Prostate gland (tissue), 2 donors: ENCODE measurements at regions not wholly inside any gene's neighbourhood (a gene's known extent, or its start where the extent isn't known, plus 50 kb on each side); places are given as distances from the start of the nearest gene placed in this dataset.
A peak's percentile ranks its signal among the peaks of the same experiment; 100 is the strongest.

Experiments used
- DNase-seq: peaks from one replicate; pipeline ENCODE4 v3.0.0-alpha.2; 2019; ENCODE audit warnings: low spot score
- H3K27ac ChIP-seq, 2 donors: fragments of 200-600 bp; sonication (generic); 2 replicates each; pipeline ENCODE4 v1.5.1; 2017 to 2019
- H3K27me3 ChIP-seq: fragments of 200-600 bp; sonication (generic); replicated peaks from 2 replicates; pipeline ENCODE4 v1.5.1; 2019; ENCODE audit not compliant: insufficient read depth
- H3K36me3 ChIP-seq, 2 donors: fragments of 200-600 bp; sonication (generic); 1 replicate in 1 of 2; 2 replicates in 1 of 2; pipeline versions ENCODE4 v1.5.1 to v1.8.1; 2017 to 2019
- H3K4me1 ChIP-seq: fragments of 200-600 bp; sonication (generic); replicated peaks from 2 replicates; pipeline ENCODE4 v1.5.1; 2019
- H3K4me3 ChIP-seq, 2 donors: fragments of 200-600 bp; sonication (generic); 2 replicates each; pipeline ENCODE4 v1.5.1; 2017 to 2019
- H3K9me3 ChIP-seq: fragments of 200-600 bp; sonication (generic); 2 replicates; pipeline ENCODE4 v1.5.1; 2017
- POLR2A ChIP-seq: fragments of 450-650 bp; IDR thresholded peaks from one replicate; pipeline ENCODE4 v1.6.1; 2016; ENCODE audit warnings: antibody characterized with exemption, mild to moderate bottlenecking
- POLR2AphosphoS5 ChIP-seq: sonication (generic); formaldehyde crosslinking; IDR thresholded peaks from one replicate; pipeline ENCODE4 v1.6.1; 2017; ENCODE audit warnings: antibody characterized with exemption
- WGBS: methylation state at CpG from one replicate; pipeline ENCODE4 v1.1.5; 2018; 5-methylcytosine and 5-hydroxymethylcytosine counted together
- intact Hi-C: fragments of 100-400 bp; cut with DNase I; formaldehyde crosslinking; loops from one replicate; pipeline ENCODE4 v1.14.2; 2022
- TF ChIP-seq, protein P1 (sequence below), 4 experiments: fragments of 200-600 bp in 2 of 4; fragments of 450-650 bp in 2 of 4; sonication (generic) in 2 of 4; IDR thresholded peaks; 1 replicate in 3 of 4; 2 replicates in 1 of 4; pipeline ENCODE4 v1.5.1; 2016 to 2019; ENCODE audit warnings: antibody characterized with exemption in 4 of 4, mild to moderate bottlenecking in 2 of 4, moderate library complexity in 2 of 4

GRCh38 chr1:168387781-168388760, 107.4 kb downstream of the TBX19 start:
- Histone ChIP-seq H3K36me3 (no peaks in the 10 kb centered on the region), H3K27ac (no peak overlapping the region), H3K9me3 (no peaks in the 10 kb centered on the region), H3K27me3 (no peaks in the 10 kb centered on the region), H3K4me3 (no peak overlapping the region), H3K4me1 (peaks cover 10% of the 10 kb centered on the region)
- no peak for DNase-seq
- intact Hi-C loops, result no loop called here
- TF ChIP-seq POLR2AphosphoS5 (no peak), POLR2A (no peak)
- TF ChIP-seq, protein P1, sequence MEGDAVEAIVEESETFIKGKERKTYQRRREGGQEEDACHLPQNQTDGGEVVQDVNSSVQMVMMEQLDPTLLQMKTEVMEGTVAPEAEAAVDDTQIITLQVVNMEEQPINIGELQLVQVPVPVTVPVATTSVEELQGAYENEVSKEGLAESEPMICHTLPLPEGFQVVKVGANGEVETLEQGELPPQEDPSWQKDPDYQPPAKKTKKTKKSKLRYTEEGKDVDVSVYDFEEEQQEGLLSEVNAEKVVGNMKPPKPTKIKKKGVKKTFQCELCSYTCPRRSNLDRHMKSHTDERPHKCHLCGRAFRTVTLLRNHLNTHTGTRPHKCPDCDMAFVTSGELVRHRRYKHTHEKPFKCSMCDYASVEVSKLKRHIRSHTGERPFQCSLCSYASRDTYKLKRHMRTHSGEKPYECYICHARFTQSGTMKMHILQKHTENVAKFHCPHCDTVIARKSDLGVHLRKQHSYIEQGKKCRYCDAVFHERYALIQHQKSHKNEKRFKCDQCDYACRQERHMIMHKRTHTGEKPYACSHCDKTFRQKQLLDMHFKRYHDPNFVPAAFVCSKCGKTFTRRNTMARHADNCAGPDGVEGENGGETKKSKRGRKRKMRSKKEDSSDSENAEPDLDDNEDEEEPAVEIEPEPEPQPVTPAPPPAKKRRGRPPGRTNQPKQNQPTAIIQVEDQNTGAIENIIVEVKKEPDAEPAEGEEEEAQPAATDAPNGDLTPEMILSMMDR (IDR thresholded peaks at IDR 0.05), result no peak
- WGBS, result 84% methylated on average over 5 of the region's 5 CpGs

GRCh38 chr1:168386949-168387586, 106.4 kb downstream of the TBX19 start:
- Histone ChIP-seq H3K9me3 (no peaks in the 10 kb centered on the region), H3K27me3 (no peaks in the 10 kb centered on the region), H3K36me3 (no peaks in the 10 kb centered on the region), H3K4me3 (no peak overlapping the region), H3K4me1 (peaks cover 9% of the 10 kb centered on the region), H3K27ac (no peak overlapping the region)
- TF ChIP-seq POLR2AphosphoS5, result no peak
- no peak for TF ChIP-seq POLR2A
- TF ChIP-seq, protein P1 (IDR thresholded peaks at IDR 0.05), result no peak
- intact Hi-C loops, result no loop called here
- WGBS, result 40% methylated on average over 25 of the region's 25 CpGs
- DNase-seq, result peak; percentile 33

DNA sequence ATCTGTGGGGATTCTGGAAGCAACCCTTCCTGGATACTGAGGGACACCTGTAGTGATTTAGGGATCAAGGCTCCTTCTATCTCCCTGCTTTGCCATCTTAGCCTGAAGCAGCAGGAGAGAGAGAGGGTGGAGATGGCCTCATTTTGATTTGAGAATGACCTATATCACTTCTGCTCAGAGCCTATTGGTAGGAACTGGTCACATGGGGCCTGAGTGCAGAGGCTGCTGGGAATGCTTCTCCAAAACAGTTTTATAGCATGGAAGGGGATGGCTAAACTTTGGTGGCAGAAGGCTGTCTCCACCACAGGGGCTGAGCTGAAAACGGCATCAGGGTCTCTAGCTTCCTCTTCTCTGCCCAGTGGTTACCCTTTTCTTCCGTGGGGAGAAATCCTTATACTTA, 105.8 kb downstream of the TBX19 start:
- H3K4me1 ChIP-seq, result peaks cover 3% of the 10 kb centered on the region
- TF ChIP-seq, protein P1 (IDR thresholded peaks at IDR 0.05), result no peak
- TF ChIP-seq POLR2A (no peak), POLR2AphosphoS5 (no peak)
- whole genome bisulfite sequencing, result 70% methylated on average over 2 of the region's 2 CpGs
- H3K27ac ChIP-seq, result no peak overlapping the region
- intact Hi-C loops, result no loop called here
- DNase-seq, result no peak
- H3K27me3 ChIP-seq, result no peaks in the 10 kb centered on the region
- no peaks in the 10 kb centered on the region for H3K36me3 ChIP-seq
- H3K4me3 ChIP-seq, result no peak overlapping the region
- H3K9me3 ChIP-seq, result no peaks in the 10 kb centered on the region

DNA sequence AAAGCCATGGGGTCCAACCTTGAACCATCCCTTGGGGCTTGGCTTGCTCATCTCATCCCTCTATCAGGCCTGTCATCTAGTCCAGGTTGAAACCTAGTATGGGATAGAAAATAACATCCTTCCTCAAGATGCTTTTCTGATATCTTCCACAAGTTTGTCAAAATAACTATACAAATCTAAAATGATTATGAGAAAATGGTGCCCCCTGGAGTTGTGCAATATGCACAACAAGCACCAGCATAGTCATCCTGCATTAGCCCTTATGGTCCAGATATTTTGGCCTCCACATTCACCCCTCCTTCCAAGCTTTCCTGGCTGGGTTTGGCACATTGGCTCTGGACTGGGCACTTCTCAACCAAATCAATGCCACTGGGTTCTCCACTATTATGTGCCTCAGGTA, 101.2 kb downstream of the TBX19 start:
- Histone ChIP-seq H3K36me3 (no peaks in the 10 kb centered on the region), H3K9me3 (no peaks in the 10 kb centered on the region), H3K27ac (no peak overlapping the region), H3K4me1 (no peaks in the 10 kb centered on the region), H3K4me3 (no peak overlapping the region), H3K27me3 (no peaks in the 10 kb centered on the region)
- TF ChIP-seq, protein P1 (IDR thresholded peaks at IDR 0.05), result no peak
- TF ChIP-seq POLR2AphosphoS5, result no peak
- TF ChIP-seq POLR2A, result no peak
- intact Hi-C loops, result no loop called here
- no peak for DNase-seq
